ENCODE measurements at regions not wholly inside any gene's neighbourhood (a gene's known extent, or its start where the extent isn't known, plus 50 kb on each side); places are given as distances from the start of the nearest gene placed in this dataset.
"Not testable (repeated sequence)": the region's sequence is repeated elsewhere in the genome, so short reads cannot be mapped to it uniquely, and the experiment has no call there.

GRCh38 chr21:6561168-6561567 is 3960.2 kb upstream of the TPTE start:
- H3K4me1 ChIP-seq; H3K27me3 ChIP-seq; DNase-seq; H3K4me3 ChIP-seq; H3K9me3 ChIP-seq; intact Hi-C loops (cut with DNase I); ATAC-seq; H3K27ac ChIP-seq; H3K36me3 ChIP-seq: not testable (repeated sequence)
- WGBS, 2 donors: no CpG with 5 or more reads among the region's 10 CpGs

GRCh38 chr21:6561578-6561977 is 3959.8 kb upstream of the TPTE start:
- H3K36me3 ChIP-seq; H3K27me3 ChIP-seq; DNase-seq; ATAC-seq; H3K27ac ChIP-seq; H3K4me1 ChIP-seq; intact Hi-C loops (cut with DNase I); H3K9me3 ChIP-seq; H3K4me3 ChIP-seq: not testable (repeated sequence)
- WGBS, 2 donors: no CpG with 5 or more reads among the region's 9 CpGs

- H3K4me1 ChIP-seq; H3K9me3 ChIP-seq; H3K36me3 ChIP-seq; H3K27me3 ChIP-seq; H3K27ac ChIP-seq; intact Hi-C loops (cut with DNase I); ATAC-seq; DNase-seq: not testable (repeated sequence)
- 8 to 15% methylated on average over 5 to 8 of the region's 44 CpGs for WGBS, 2 donors
- peak overlapping the region in 2 of 10 donors; percentile 17 to 22 for H3K4me3 ChIP-seq
Observed at GRCh38 chr21:6564543-6565166, 3956.7 kb upstream of the TPTE start.

GRCh38 chr21:6565190-6566094 is 3955.9 kb upstream of the TPTE start:
- H3K36me3 ChIP-seq: not testable (repeated sequence)

GRCh38 chr21:6567542-6567941 is 3953.8 kb upstream of the TPTE start:
- DNase-seq; H3K4me3 ChIP-seq; ATAC-seq; H3K27ac ChIP-seq; H3K9me3 ChIP-seq; H3K36me3 ChIP-seq; H3K4me1 ChIP-seq; intact Hi-C loops (cut with DNase I); H3K27me3 ChIP-seq: not testable (repeated sequence)
- 89% methylated on average over 4 of the region's 5 CpGs; no CpG with 5 or more reads in 1 of the 2 donors for WGBS, 2 donors

More at GRCh38 chr21:6565190-6566094, 3955.9 kb upstream of the TPTE start:
- H3K4me1 ChIP-seq; H3K27me3 ChIP-seq; H3K9me3 ChIP-seq; ATAC-seq; intact Hi-C loops (cut with DNase I); H3K27ac ChIP-seq: not testable (repeated sequence)
- DNase-seq: peak in 1 of 2 donors; percentile 13
- H3K4me3 ChIP-seq: peak overlapping the region in 2 of 10 donors; percentile 17 to 22
- 32 to 33% methylated on average over 11 to 13 of the region's 17 CpGs for WGBS, 2 donors

GRCh38 chr21:6569152-6569551 is 3952.2 kb upstream of the TPTE start:
- DNase-seq; H3K27ac ChIP-seq; intact Hi-C loops (cut with DNase I); H3K36me3 ChIP-seq; H3K27me3 ChIP-seq; H3K4me1 ChIP-seq; H3K9me3 ChIP-seq; H3K4me3 ChIP-seq: not testable (repeated sequence)
- WGBS, 2 donors: no CpG with 5 or more reads among the region's 16 CpGs
- peak; percentile 44 to 82 (median 73) for ATAC-seq

GRCh38 chr21:6569587-6570392 is 3951.6 kb upstream of the TPTE start:
- H3K9me3 ChIP-seq; H3K27me3 ChIP-seq; H3K4me3 ChIP-seq; DNase-seq; H3K36me3 ChIP-seq; intact Hi-C loops (cut with DNase I); H3K4me1 ChIP-seq; H3K27ac ChIP-seq: not testable (repeated sequence)
- no CpG with 5 or more reads among the region's 19 CpGs for WGBS, 2 donors
- peak; percentile 84 to 94 (median 90) for ATAC-seq

GRCh38 chr21:6570700-6571368 is 3950.5 kb upstream of the TPTE start:
- H3K9me3 ChIP-seq; H3K27me3 ChIP-seq; H3K4me3 ChIP-seq; H3K4me1 ChIP-seq; H3K27ac ChIP-seq; intact Hi-C loops (cut with DNase I); H3K36me3 ChIP-seq; DNase-seq: not testable (repeated sequence)
- WGBS, 2 donors: no CpG with 5 or more reads among the region's 24 CpGs
- ATAC-seq: peak in 5 of 8 donors; percentile 6 to 36 (median 11)

GRCh38 chr21:6573576-6573975 is 3947.8 kb upstream of the TPTE start:
- H3K4me1 ChIP-seq; H3K27me3 ChIP-seq; DNase-seq; H3K9me3 ChIP-seq; H3K4me3 ChIP-seq; intact Hi-C loops (cut with DNase I); ATAC-seq; H3K36me3 ChIP-seq; H3K27ac ChIP-seq: not testable (repeated sequence)
- WGBS, 2 donors: no CpG with 5 or more reads among the region's 15 CpGs

GRCh38 chr21:6579801-6580200 is 3941.6 kb upstream of the TPTE start:
- intact Hi-C loops (cut with DNase I); H3K9me3 ChIP-seq; H3K36me3 ChIP-seq; H3K4me3 ChIP-seq; ATAC-seq; H3K27me3 ChIP-seq; H3K27ac ChIP-seq; DNase-seq; H3K4me1 ChIP-seq: not testable (repeated sequence)
- WGBS, 2 donors: no CpG with 5 or more reads among the region's 7 CpGs

Measured in heart right ventricle (tissue), 16 donors.